Neural cell (in vitro differentiated cells): ENCODE measurements at regions not wholly inside any gene's neighbourhood (a gene's known extent, or its start where the extent isn't known, plus 50 kb on each side); places are given as distances from the start of the nearest gene placed in this dataset.

Source experiments
- EZH2 ChIP-seq: fragments of 200-600, 300-800 bp; shearing (Covaris generic), sonication (generic); IDR thresholded peaks from 2 replicates; pipeline ENCODE4 v1.6.1; 2014; ENCODE audit warnings: antibody characterized with exemption, low read length, borderline replicate concordance, mild to moderate bottlenecking; ENCODE audit not compliant: insufficient read depth, poor library complexity, severe bottlenecking
- TF ChIP-seq, protein P1 (sequence below): fragments of 450-650 bp; IDR thresholded peaks from 2 replicates; pipeline ENCODE4 v1.5.1; 2014; ENCODE audit warnings: antibody characterized with exemption, mild to moderate bottlenecking, moderate library complexity; ENCODE audit not compliant: poor library complexity, severe bottlenecking

DNA sequence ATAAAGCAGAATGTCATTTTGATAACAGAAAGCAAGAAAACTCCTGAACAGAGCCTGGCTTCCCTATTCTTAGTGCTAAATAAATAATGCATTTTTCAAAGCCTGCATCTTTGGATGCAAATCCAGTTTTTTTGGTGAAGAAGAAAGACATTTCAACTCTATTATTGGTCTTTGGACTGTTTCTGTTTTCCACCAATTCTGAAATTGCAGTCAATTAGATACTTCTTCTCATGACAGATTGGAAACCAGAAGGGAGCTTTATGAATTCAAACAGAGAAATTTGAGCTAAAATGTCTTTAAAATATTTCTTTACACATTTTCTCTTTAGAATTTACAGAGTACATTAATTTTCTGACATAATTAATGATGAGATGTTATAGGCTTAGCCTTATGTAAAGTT is 189.8 kb downstream of the YTHDC2 start:
- TF ChIP-seq, protein P1, sequence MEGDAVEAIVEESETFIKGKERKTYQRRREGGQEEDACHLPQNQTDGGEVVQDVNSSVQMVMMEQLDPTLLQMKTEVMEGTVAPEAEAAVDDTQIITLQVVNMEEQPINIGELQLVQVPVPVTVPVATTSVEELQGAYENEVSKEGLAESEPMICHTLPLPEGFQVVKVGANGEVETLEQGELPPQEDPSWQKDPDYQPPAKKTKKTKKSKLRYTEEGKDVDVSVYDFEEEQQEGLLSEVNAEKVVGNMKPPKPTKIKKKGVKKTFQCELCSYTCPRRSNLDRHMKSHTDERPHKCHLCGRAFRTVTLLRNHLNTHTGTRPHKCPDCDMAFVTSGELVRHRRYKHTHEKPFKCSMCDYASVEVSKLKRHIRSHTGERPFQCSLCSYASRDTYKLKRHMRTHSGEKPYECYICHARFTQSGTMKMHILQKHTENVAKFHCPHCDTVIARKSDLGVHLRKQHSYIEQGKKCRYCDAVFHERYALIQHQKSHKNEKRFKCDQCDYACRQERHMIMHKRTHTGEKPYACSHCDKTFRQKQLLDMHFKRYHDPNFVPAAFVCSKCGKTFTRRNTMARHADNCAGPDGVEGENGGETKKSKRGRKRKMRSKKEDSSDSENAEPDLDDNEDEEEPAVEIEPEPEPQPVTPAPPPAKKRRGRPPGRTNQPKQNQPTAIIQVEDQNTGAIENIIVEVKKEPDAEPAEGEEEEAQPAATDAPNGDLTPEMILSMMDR, result no peak
- TF ChIP-seq EZH2, result no peak
